ENCODE measurements at regions not wholly inside any gene's neighbourhood (a gene's known extent, or its start where the extent isn't known, plus 50 kb on each side); places are given as distances from the start of the nearest gene placed in this dataset.

DNA sequence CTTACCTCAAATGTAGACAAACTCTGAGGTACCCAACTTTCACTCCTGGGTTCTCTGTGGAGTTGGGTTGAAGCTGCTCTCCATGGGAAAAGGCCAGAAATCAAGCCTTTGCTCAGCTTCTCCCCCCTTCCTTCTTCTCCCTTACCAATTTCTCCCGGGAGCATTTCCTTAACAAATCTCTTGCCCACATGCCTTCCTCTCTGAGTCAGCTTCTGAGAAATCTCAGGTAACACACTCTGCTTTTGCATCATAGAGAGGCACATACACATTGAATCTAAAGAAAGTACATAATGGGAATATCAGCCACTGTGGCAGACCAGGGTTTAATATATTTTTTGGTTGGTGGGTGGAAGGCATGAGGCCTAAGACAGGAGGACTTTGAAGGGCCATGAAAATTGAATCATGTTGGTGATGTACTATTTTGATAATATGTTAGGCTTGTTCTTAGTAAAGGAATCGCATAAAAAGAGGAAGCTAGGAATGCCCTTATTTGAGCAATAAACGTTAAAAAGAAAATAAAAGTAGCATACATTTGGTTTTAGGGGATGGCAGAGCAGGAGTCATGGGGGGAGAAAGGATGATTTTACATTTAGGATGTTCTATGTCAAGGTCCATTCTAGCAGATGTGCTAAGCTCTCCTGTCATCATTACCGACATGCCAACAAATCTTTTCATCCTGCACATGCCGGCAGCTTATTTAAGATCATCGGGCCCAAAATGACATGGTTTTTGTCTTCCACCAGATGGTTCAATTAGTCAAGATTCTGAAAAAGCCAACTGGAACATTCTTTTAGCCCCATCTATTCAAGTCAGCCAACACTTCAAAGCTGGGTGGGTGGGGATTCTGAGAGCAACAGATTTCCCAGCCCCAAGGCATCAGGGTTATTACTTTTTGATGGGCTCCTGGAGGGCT is 199.5 kb upstream of the CLINT1 start:
- FAIRE-seq (no peak), DNase-seq (ENCODE audit: low spot score) (no peak), ATAC-seq (no peak)
- no TSS peak for BruUV-seq (replicated peaks)
- Histone ChIP-seq H3K4me1 (ENCODE audit: insufficient read depth, low read length) (no peaks in the 10 kb centered on the region), H3K27ac (ENCODE audit: extremely low read length, insufficient read depth, low read length) (no peak overlapping the region), H3K27me3 (ENCODE audit: control insufficient read depth in 1 of 2, insufficient read depth in 2 of 2, low read length in 2 of 2) (no peaks in the 10 kb centered on the region; a peak in 1 of 5 replicates), H3K9me3 (ENCODE audit: low read length) (no peaks in the 10 kb centered on the region), H3K4me3 (replicated peaks in 1 of 3; ENCODE audit: insufficient read depth in 1 of 3, low read depth in 2 of 3, low read length in 3 of 3) (no peak overlapping the region), H3K36me3 (replicated peaks in 1 of 2; ENCODE audit: control insufficient read depth in 1 of 2, insufficient read depth in 2 of 2, low read length in 2 of 2) (no peaks in the 10 kb centered on the region), H4K20me1 (ENCODE audit: insufficient read depth, low read length) (no peaks in the 10 kb centered on the region), H2AFZ (ENCODE audit: low read length) (no peak overlapping the region), H3K4me2 (ENCODE audit: low read depth, low read length) (no peak overlapping the region), H3K79me2 (ENCODE audit: insufficient read depth, low read length) (no peaks in the 10 kb centered on the region), H3K9ac (ENCODE audit: insufficient read depth, low read depth, low read length) (no peak overlapping the region)
- in situ Hi-C loops (cut with HindIII; ENCODE audit: extremely low pct_ligation_motif_present, low pct_unique_long_range_greater_than_20kb) (no loop called here), intact Hi-C loops (cut with micrococcal nuclease; ENCODE audit: unreplicated experiment) (no loop called here)
- POLR2A ChIA-PET: no interaction called here
- CTCF ChIA-PET (ENCODE audit: low intra/inter-chr PET ratio, low total read pairs): no interaction called here
- no peak for TF ChIP-seq ONECUT2 (CRISPR knock-in tag; IDR thresholded peaks at IDR 0.05)
- no peak for TF ChIP-seq ZNF577 (CRISPR knock-in tag; IDR thresholded peaks at IDR 0.05; ENCODE audit: borderline replicate concordance, low read depth)
- no peak for TF ChIP-seq ZNF605 (CRISPR knock-in tag; IDR thresholded peaks at IDR 0.05)
- TF ChIP-seq NFKBIZ (CRISPR knock-in tag; IDR thresholded peaks at IDR 0.05): no peak
- no peak for TF ChIP-seq NFATC3 (CRISPR knock-in tag; IDR thresholded peaks at IDR 0.05)
- no peak for TF ChIP-seq ZNF569 (CRISPR knock-in tag; IDR thresholded peaks at IDR 0.05; ENCODE audit: borderline replicate concordance)
- TF ChIP-seq, protein P1, sequence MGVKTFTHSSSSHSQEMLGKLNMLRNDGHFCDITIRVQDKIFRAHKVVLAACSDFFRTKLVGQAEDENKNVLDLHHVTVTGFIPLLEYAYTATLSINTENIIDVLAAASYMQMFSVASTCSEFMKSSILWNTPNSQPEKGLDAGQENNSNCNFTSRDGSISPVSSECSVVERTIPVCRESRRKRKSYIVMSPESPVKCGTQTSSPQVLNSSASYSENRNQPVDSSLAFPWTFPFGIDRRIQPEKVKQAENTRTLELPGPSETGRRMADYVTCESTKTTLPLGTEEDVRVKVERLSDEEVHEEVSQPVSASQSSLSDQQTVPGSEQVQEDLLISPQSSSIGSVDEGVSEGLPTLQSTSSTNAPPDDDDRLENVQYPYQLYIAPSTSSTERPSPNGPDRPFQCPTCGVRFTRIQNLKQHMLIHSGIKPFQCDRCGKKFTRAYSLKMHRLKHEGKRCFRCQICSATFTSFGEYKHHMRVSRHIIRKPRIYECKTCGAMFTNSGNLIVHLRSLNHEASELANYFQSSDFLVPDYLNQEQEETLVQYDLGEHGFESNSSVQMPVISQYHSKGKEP (CRISPR knock-in tag; IDR thresholded peaks at IDR 0.05): no peak
- TF ChIP-seq ATRX (CRISPR knock-in tag; IDR thresholded peaks at IDR 0.05; ENCODE audit: borderline replicate concordance): no peak
- no peak for TF ChIP-seq RBM39 (IDR thresholded peaks at IDR 0.05; ENCODE audit: low read depth, low read length, poor library complexity, severe bottlenecking)
- TF ChIP-seq, protein P2, sequence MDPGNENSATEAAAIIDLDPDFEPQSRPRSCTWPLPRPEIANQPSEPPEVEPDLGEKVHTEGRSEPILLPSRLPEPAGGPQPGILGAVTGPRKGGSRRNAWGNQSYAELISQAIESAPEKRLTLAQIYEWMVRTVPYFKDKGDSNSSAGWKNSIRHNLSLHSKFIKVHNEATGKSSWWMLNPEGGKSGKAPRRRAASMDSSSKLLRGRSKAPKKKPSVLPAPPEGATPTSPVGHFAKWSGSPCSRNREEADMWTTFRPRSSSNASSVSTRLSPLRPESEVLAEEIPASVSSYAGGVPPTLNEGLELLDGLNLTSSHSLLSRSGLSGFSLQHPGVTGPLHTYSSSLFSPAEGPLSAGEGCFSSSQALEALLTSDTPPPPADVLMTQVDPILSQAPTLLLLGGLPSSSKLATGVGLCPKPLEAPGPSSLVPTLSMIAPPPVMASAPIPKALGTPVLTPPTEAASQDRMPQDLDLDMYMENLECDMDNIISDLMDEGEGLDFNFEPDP (CRISPR knock-in tag; conservative IDR thresholded peaks at IDR 0.05): no peak
- no peak for TF ChIP-seq GABPB1 (CRISPR knock-in tag; IDR thresholded peaks at IDR 0.05)
- TF ChIP-seq GZF1 (CRISPR knock-in tag; IDR thresholded peaks at IDR 0.05): no peak
- TF ChIP-seq, protein P3, sequence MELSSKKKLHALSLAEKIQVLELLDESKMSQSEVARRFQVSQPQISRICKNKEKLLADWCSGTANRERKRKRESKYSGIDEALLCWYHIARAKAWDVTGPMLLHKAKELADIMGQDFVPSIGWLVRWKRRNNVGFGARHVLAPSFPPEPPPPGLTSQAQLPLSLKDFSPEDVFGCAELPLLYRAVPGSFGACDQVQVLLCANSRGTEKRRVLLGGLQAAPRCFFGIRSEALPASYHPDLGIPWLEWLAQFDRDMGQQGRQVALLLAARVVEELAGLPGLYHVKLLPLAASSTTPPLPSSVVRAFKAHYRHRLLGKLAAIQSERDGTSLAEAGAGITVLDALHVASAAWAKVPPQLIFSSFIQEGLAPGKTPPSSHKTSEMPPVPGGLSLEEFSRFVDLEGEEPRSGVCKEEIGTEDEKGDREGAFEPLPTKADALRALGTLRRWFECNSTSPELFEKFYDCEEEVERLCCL (CRISPR knock-in tag; IDR thresholded peaks at IDR 0.05; ENCODE audit: borderline replicate concordance): no peak
- no peak for TF ChIP-seq ZBTB38 (CRISPR knock-in tag; IDR thresholded peaks at IDR 0.05)
- TF ChIP-seq, protein P4, sequence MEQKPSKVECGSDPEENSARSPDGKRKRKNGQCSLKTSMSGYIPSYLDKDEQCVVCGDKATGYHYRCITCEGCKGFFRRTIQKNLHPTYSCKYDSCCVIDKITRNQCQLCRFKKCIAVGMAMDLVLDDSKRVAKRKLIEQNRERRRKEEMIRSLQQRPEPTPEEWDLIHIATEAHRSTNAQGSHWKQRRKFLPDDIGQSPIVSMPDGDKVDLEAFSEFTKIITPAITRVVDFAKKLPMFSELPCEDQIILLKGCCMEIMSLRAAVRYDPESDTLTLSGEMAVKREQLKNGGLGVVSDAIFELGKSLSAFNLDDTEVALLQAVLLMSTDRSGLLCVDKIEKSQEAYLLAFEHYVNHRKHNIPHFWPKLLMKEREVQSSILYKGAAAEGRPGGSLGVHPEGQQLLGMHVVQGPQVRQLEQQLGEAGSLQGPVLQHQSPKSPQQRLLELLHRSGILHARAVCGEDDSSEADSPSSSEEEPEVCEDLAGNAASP (CRISPR knock-in tag; IDR thresholded peaks at IDR 0.05; ENCODE audit: borderline replicate concordance): no peak
- TF ChIP-seq ZNF180 (CRISPR knock-in tag; IDR thresholded peaks at IDR 0.05; ENCODE audit: borderline replicate concordance, low read depth): no peak
- 49% methylated on average over 6 of the region's 6 CpGs for WGBS (ENCODE audit: low lambda C conversion rate)
